ENCODE measurements at regions not wholly inside any gene's neighbourhood (a gene's known extent, or its start where the extent isn't known, plus 50 kb on each side); places are given as distances from the start of the nearest gene placed in this dataset.

- Mint-ChIP-seq H3K9me3 (peaks cover 0 to 1% (median 0%) of the 10 kb centered on the region in 3 donors), H3K27ac (peak overlapping the region in 1 of 3 donors; percentile 31), H3K4me1 (peaks cover 5 to 9% (median 6%) of the 10 kb centered on the region in 3 donors), H3K4me3 (no peak overlapping the region), H3K36me3 (no peaks in the 10 kb centered on the region), H3K27me3 (no peaks in the 10 kb centered on the region)
Measured at GRCh38 chr6:14903176-14904038, 342.5 kb upstream of the JARID2 start.

- Mint-ChIP-seq H3K4me3 (no peak overlapping the region), H3K9me3 (peaks cover 0 to 1% (median 0%) of the 10 kb centered on the region in 3 donors), H3K36me3 (no peaks in the 10 kb centered on the region), H3K4me1 (peaks cover 0 to 12% (median 8%) of the 10 kb centered on the region in 3 donors), H3K27me3 (no peaks in the 10 kb centered on the region), H3K27ac (no peak overlapping the region)
Measured at GRCh38 chr6:14905201-14905600, 340.7 kb upstream of the JARID2 start.

GRCh38 chr6:14906621-14907020 lies 339.2 kb upstream of the JARID2 start:
- Mint-ChIP-seq H3K27ac (no peak overlapping the region), H3K4me3 (no peak overlapping the region), H3K36me3 (no peaks in the 10 kb centered on the region), H3K9me3 (peaks cover 0 to 1% (median 0%) of the 10 kb centered on the region in 3 donors), H3K27me3 (no peaks in the 10 kb centered on the region), H3K4me1 (peaks cover 14 to 26% (median 22%) of the 10 kb centered on the region in 3 donors)

- peak overlapping the region in 3 of 4 donors; percentile 1 to 84 (median 77) for H3K4me3 Mint-ChIP-seq
- H3K9me3 Mint-ChIP-seq: no peaks in the 10 kb centered on the region
- H3K27me3 Mint-ChIP-seq: no peaks in the 10 kb centered on the region
Measured at GRCh38 chr6:14910692-14911547, 334.9 kb upstream of the JARID2 start.

GRCh38 chr6:14912226-14912625 lies 333.6 kb upstream of the JARID2 start:
- Mint-ChIP-seq H3K27ac (no peak overlapping the region), H3K4me3 (peak overlapping the region in 1 of 4 donors; percentile 33), H3K36me3 (no peaks in the 10 kb centered on the region), H3K27me3 (no peaks in the 10 kb centered on the region), H3K4me1 (peaks cover 16 to 23% (median 23%) of the 10 kb centered on the region in 3 donors), H3K9me3 (no peaks in the 10 kb centered on the region)

More at GRCh38 chr6:14910692-14911547, 334.9 kb upstream of the JARID2 start:
- peaks cover 16 to 23% (median 23%) of the 10 kb centered on the region in 3 donors for H3K4me1 Mint-ChIP-seq
- H3K36me3 Mint-ChIP-seq: no peaks in the 10 kb centered on the region
- H3K27ac Mint-ChIP-seq: peak overlapping the region; percentile 20 to 90 (median 81)

GRCh38 chr6:14912706-14913105 lies 333.2 kb upstream of the JARID2 start:
- no peaks in the 10 kb centered on the region for H3K27me3 Mint-ChIP-seq
- H3K4me3 Mint-ChIP-seq: no peak overlapping the region
- no peaks in the 10 kb centered on the region for H3K9me3 Mint-ChIP-seq
- peaks cover 16 to 23% (median 23%) of the 10 kb centered on the region in 3 donors for H3K4me1 Mint-ChIP-seq
- no peak overlapping the region for H3K27ac Mint-ChIP-seq
- H3K36me3 Mint-ChIP-seq: no peaks in the 10 kb centered on the region

- H3K4me1 Mint-ChIP-seq: peaks cover 16 to 23% (median 22%) of the 10 kb centered on the region in 3 donors
- H3K27me3 Mint-ChIP-seq: no peaks in the 10 kb centered on the region
- H3K36me3 Mint-ChIP-seq: no peaks in the 10 kb centered on the region
- H3K4me3 Mint-ChIP-seq: no peak overlapping the region
- H3K27ac Mint-ChIP-seq: no peak overlapping the region
- no peaks in the 10 kb centered on the region for H3K9me3 Mint-ChIP-seq
Measured at GRCh38 chr6:14913931-14914330, 331.9 kb upstream of the JARID2 start.

GRCh38 chr6:14915888-14916832 lies 329.7 kb upstream of the JARID2 start:
- no peak overlapping the region for H3K27ac Mint-ChIP-seq
- no peak overlapping the region for H3K4me3 Mint-ChIP-seq

GRCh38 chr6:14917109-14917910 lies 328.6 kb upstream of the JARID2 start:
- H3K4me1 Mint-ChIP-seq: peaks cover 0 to 8% (median 7%) of the 10 kb centered on the region in 3 donors
- H3K4me3 Mint-ChIP-seq: no peak overlapping the region
- H3K36me3 Mint-ChIP-seq: no peaks in the 10 kb centered on the region
- peaks cover under 1% of the 10 kb centered on the region for H3K27me3 Mint-ChIP-seq
- H3K9me3 Mint-ChIP-seq: no peaks in the 10 kb centered on the region
- H3K27ac Mint-ChIP-seq: no peak overlapping the region

More at GRCh38 chr6:14915888-14916832, 329.7 kb upstream of the JARID2 start:
- H3K36me3 Mint-ChIP-seq: no peaks in the 10 kb centered on the region
- peaks cover 7 to 11% (median 9%) of the 10 kb centered on the region in 3 donors for H3K4me1 Mint-ChIP-seq
- no peaks in the 10 kb centered on the region for H3K27me3 Mint-ChIP-seq
- no peaks in the 10 kb centered on the region for H3K9me3 Mint-ChIP-seq

- no peaks in the 10 kb centered on the region for H3K36me3 Mint-ChIP-seq
- no peak overlapping the region for H3K4me3 Mint-ChIP-seq
- H3K4me1 Mint-ChIP-seq: peaks cover 0 to 10% (median 8%) of the 10 kb centered on the region in 3 donors
- no peaks in the 10 kb centered on the region for H3K9me3 Mint-ChIP-seq
- H3K27ac Mint-ChIP-seq: no peak overlapping the region
- H3K27me3 Mint-ChIP-seq: peaks cover 2% of the 10 kb centered on the region
Measured at GRCh38 chr6:14918200-14918907, 327.5 kb upstream of the JARID2 start.

GRCh38 chr6:14919038-14919670 lies 326.7 kb upstream of the JARID2 start:
- H3K27me3 Mint-ChIP-seq: peaks cover 2% of the 10 kb centered on the region
- H3K4me1 Mint-ChIP-seq: peaks cover 0 to 10% (median 9%) of the 10 kb centered on the region in 3 donors
- H3K36me3 Mint-ChIP-seq: no peaks in the 10 kb centered on the region
- H3K27ac Mint-ChIP-seq: no peak overlapping the region
- no peak overlapping the region for H3K4me3 Mint-ChIP-seq
- no peaks in the 10 kb centered on the region for H3K9me3 Mint-ChIP-seq

- Mint-ChIP-seq H3K27me3 (peaks cover 2% of the 10 kb centered on the region), H3K4me1 (peaks cover 0 to 10% (median 9%) of the 10 kb centered on the region in 3 donors), H3K27ac (no peak overlapping the region), H3K4me3 (no peak overlapping the region), H3K36me3 (no peaks in the 10 kb centered on the region), H3K9me3 (no peaks in the 10 kb centered on the region)
Measured at GRCh38 chr6:14920276-14920675, 325.6 kb upstream of the JARID2 start.

GRCh38 chr6:14921170-14921569 lies 324.7 kb upstream of the JARID2 start:
- peak overlapping the region in 1 of 3 donors; percentile 27 for H3K27ac Mint-ChIP-seq
- H3K36me3 Mint-ChIP-seq: no peaks in the 10 kb centered on the region
- no peaks in the 10 kb centered on the region for H3K9me3 Mint-ChIP-seq
- peaks cover 2% of the 10 kb centered on the region for H3K27me3 Mint-ChIP-seq
- no peak overlapping the region for H3K4me3 Mint-ChIP-seq
- peaks cover 0 to 10% (median 9%) of the 10 kb centered on the region in 3 donors for H3K4me1 Mint-ChIP-seq

Measured in IgD-negative memory B cell (primary cell).